ENCODE measurements at regions not wholly inside any gene's neighbourhood (a gene's known extent, or its start where the extent isn't known, plus 50 kb on each side); places are given as distances from the start of the nearest gene placed in this dataset.

DNA sequence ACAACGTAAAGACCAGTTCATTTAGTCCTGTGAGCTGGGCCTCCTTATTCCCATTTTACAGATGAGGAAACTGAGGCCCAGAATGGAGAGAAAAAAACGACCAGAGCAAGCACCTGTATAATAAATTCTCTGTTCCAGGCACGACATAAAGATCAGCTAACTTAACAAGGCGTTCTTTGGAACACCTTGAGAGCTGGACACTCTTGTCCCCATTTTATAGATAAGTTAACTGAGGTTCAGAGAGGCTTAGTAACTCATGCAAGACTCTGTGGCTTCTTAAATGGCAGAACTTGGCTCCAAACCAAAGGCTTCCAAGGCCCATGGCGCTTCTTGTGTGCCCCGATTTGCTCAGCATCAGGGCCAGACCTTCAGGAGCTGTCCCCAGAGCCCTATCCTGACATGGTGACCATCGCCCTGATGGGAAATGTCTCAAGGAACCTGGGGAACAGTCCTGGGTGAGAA, 142.1 kb downstream of the VEGFA start:
- peak overlapping the region; percentile 85 for H3K27ac ChIP-seq (ENCODE audit: extremely low read length, insufficient read depth, low read length)
- H3K27me3 ChIP-seq (ENCODE audit: control insufficient read depth in 1 of 2, insufficient read depth in 2 of 2, low read length in 2 of 2) = no peaks in the 10 kb centered on the region
- H3K9ac ChIP-seq (ENCODE audit: insufficient read depth, low read depth, low read length) = peak overlapping the region; percentile 45
- in situ Hi-C loops (cut with HindIII; ENCODE audit: extremely low pct_ligation_motif_present, low pct_unique_long_range_greater_than_20kb) (no loop called here), intact Hi-C loops (cut with micrococcal nuclease; ENCODE audit: unreplicated experiment) (loop anchor here (2.0 to 5.0 kb wide), 2 partner anchors 15 to 40 kb away; no protein-coding TSS in a partner anchor)
- H3K4me2 ChIP-seq (ENCODE audit: low read depth, low read length) = peak overlapping the region; percentile 72
- 33% methylated on average over 7 of the region's 7 CpGs for WGBS (ENCODE audit: low lambda C conversion rate)
- H3K79me2 ChIP-seq (ENCODE audit: insufficient read depth, low read length) = no peaks in the 10 kb centered on the region
- CTCF ChIA-PET (ENCODE audit: low intra/inter-chr PET ratio, low total read pairs) = no interaction called here
- no peak for ATAC-seq
- TSS peak; percentile 45 for BruUV-seq (replicated peaks)
- POLR2A ChIA-PET = interaction anchor here (0.6 to 6.8 kb wide), 6 partner anchors 11 to 283 kb away, joined by 3 to 133 read pairs (median 8); partner anchors contain the start of genes GTPBP2 and VEGFA
- peaks cover 87% of the 10 kb centered on the region for H3K4me1 ChIP-seq (ENCODE audit: insufficient read depth, low read length)
- no peak for FAIRE-seq
- no peaks in the 10 kb centered on the region for H3K9me3 ChIP-seq (ENCODE audit: low read length)
- no peaks in the 10 kb centered on the region for H4K20me1 ChIP-seq (ENCODE audit: insufficient read depth, low read length)
- no peaks in the 10 kb centered on the region for H3K36me3 ChIP-seq (replicated peaks in 1 of 2; ENCODE audit: control insufficient read depth in 1 of 2, insufficient read depth in 2 of 2, low read length in 2 of 2)
- DNase-seq (ENCODE audit: low spot score) = no peak
- no peak overlapping the region for H2AFZ ChIP-seq (ENCODE audit: low read length)
- H3K4me3 ChIP-seq (replicated peaks in 1 of 3; ENCODE audit: insufficient read depth in 1 of 3, low read depth in 2 of 3, low read length in 3 of 3) = peak overlapping the region in 1 of 3 experiments; percentile 51; a peak in 2 of 6 replicates
- TF ChIP-seq ZNF563 (CRISPR knock-in tag; IDR thresholded peaks at IDR 0.05) = 0 out of 2 replicates have a peak, but pooled peaks have one; percentile 20
- no peak; the same call in 1 of the 2 replicates for TF ChIP-seq ZMAT3 (CRISPR knock-in tag; conservative IDR thresholded peaks at IDR 0.05)
- no peak for TF ChIP-seq RBM39 (IDR thresholded peaks at IDR 0.05; ENCODE audit: low read depth, low read length, poor library complexity, severe bottlenecking)
- TF ChIP-seq ZFP90 (CRISPR knock-in tag; IDR thresholded peaks at IDR 0.05; ENCODE audit: borderline replicate concordance) = peak; percentile 37; the same call in 1 of the 2 replicates
- no peak for TF ChIP-seq TBX3 (IDR thresholded peaks at IDR 0.05; ENCODE audit: borderline replicate concordance)
- TF ChIP-seq, protein P1, sequence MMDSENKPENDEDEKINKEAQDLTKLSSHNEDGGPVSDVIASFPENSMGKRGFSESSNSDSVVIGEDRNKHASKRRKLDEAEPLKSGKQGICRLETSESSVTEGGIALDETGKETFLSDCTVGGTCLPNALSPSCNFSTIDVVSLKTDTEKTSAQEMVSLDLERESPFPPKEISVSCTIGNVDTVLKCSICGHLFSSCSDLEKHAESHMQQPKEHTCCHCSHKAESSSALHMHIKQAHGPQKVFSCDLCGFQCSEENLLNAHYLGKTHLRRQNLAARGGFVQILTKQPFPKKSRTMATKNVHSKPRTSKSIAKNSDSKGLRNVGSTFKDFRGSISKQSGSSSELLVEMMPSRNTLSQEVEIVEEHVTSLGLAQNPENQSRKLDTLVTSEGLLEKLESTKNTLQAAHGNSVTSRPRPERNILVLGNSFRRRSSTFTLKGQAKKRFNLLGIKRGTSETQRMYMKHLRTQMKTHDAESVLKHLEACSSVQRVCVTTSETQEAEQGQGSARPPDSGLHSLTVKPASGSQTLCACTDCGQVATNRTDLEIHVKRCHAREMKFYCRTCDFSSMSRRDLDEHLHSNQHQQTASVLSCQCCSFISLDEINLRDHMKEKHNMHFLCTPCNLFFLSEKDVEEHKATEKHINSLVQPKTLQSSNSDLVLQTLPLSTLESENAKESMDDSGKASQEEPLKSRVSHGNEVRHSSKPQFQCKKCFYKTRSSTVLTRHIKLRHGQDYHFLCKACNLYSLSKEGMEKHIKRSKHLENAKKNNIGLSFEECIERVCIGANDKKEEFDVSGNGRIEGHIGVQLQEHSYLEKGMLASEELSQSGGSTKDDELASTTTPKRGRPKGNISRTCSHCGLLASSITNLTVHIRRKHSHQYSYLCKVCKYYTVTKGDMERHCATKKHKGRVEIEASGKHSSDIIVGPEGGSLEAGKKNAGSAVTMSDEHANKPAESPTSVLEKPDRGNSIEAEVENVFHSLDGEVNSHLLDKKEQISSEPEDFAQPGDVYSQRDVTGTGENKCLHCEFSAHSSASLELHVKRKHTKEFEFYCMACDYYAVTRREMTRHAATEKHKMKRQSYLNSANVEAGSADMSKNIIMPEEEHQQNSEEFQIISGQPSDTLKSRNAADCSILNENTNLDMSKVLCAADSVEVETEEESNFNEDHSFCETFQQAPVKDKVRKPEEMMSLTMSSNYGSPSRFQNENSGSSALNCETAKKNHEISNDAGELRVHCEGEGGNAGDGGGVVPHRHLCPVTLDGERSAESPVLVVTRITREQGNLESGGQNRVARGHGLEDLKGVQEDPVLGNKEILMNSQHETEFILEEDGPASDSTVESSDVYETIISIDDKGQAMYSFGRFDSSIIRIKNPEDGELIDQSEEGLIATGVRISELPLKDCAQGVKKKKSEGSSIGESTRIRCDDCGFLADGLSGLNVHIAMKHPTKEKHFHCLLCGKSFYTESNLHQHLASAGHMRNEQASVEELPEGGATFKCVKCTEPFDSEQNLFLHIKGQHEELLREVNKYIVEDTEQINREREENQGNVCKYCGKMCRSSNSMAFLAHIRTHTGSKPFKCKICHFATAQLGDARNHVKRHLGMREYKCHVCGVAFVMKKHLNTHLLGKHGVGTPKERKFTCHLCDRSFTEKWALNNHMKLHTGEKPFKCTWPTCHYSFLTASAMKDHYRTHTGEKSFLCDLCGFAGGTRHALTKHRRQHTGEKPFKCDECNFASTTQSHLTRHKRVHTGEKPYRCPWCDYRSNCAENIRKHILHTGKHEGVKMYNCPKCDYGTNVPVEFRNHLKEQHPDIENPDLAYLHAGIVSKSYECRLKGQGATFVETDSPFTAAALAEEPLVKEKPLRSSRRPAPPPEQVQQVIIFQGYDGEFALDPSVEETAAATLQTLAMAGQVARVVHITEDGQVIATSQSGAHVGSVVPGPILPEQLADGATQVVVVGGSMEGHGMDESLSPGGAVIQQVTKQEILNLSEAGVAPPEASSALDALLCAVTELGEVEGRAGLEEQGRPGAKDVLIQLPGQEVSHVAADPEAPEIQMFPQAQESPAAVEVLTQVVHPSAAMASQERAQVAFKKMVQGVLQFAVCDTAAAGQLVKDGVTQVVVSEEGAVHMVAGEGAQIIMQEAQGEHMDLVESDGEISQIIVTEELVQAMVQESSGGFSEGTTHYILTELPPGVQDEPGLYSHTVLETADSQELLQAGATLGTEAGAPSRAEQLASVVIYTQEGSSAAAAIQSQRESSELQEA (CRISPR knock-in tag; IDR thresholded peaks at IDR 0.05; ENCODE audit: not compliant biosample characterization) = no peak
- TF ChIP-seq, protein P2, sequence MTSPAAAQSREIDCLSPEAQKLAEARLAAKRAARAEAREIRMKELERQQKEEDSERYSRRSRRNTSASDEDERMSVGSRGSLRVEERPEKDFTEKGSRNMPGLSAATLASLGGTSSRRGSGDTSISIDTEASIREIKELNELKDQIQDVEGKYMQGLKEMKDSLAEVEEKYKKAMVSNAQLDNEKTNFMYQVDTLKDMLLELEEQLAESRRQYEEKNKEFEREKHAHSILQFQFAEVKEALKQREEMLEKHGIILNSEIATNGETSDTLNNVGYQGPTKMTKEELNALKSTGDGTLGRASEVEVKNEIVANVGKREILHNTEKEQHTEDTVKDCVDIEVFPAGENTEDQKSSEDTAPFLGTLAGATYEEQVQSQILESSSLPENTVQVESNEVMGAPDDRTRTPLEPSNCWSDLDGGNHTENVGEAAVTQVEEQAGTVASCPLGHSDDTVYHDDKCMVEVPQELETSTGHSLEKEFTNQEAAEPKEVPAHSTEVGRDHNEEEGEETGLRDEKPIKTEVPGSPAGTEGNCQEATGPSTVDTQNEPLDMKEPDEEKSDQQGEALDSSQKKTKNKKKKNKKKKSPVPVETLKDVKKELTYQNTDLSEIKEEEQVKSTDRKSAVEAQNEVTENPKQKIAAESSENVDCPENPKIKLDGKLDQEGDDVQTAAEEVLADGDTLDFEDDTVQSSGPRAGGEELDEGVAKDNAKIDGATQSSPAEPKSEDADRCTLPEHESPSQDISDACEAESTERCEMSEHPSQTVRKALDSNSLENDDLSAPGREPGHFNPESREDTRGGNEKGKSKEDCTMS (CRISPR knock-in tag; conservative IDR thresholded peaks at IDR 0.05) = no peak
- TF ChIP-seq, protein P3, sequence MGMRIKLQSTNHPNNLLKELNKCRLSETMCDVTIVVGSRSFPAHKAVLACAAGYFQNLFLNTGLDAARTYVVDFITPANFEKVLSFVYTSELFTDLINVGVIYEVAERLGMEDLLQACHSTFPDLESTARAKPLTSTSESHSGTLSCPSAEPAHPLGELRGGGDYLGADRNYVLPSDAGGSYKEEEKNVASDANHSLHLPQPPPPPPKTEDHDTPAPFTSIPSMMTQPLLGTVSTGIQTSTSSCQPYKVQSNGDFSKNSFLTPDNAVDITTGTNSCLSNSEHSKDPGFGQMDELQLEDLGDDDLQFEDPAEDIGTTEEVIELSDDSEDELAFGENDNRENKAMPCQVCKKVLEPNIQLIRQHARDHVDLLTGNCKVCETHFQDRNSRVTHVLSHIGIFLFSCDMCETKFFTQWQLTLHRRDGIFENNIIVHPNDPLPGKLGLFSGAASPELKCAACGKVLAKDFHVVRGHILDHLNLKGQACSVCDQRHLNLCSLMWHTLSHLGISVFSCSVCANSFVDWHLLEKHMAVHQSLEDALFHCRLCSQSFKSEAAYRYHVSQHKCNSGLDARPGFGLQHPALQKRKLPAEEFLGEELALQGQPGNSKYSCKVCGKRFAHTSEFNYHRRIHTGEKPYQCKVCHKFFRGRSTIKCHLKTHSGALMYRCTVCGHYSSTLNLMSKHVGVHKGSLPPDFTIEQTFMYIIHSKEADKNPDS (CRISPR knock-in tag; IDR thresholded peaks at IDR 0.05) = no peak
- 0 out of 2 replicates have a peak, but pooled peaks have one; percentile 18 for TF ChIP-seq ZNF878 (CRISPR knock-in tag; IDR thresholded peaks at IDR 0.05)
- 0 out of 2 replicates have a peak, but pooled peaks have one; percentile 10 for TF ChIP-seq ZNF615 (CRISPR knock-in tag; IDR thresholded peaks at IDR 0.05; ENCODE audit: borderline replicate concordance)
- no peak for TF ChIP-seq SMAD3 (CRISPR knock-in tag; IDR thresholded peaks at IDR 0.05)
